ENCODE measurements at regions not wholly inside any gene's neighbourhood (a gene's known extent, or its start where the extent isn't known, plus 50 kb on each side); places are given as distances from the start of the nearest gene placed in this dataset.

DNA sequence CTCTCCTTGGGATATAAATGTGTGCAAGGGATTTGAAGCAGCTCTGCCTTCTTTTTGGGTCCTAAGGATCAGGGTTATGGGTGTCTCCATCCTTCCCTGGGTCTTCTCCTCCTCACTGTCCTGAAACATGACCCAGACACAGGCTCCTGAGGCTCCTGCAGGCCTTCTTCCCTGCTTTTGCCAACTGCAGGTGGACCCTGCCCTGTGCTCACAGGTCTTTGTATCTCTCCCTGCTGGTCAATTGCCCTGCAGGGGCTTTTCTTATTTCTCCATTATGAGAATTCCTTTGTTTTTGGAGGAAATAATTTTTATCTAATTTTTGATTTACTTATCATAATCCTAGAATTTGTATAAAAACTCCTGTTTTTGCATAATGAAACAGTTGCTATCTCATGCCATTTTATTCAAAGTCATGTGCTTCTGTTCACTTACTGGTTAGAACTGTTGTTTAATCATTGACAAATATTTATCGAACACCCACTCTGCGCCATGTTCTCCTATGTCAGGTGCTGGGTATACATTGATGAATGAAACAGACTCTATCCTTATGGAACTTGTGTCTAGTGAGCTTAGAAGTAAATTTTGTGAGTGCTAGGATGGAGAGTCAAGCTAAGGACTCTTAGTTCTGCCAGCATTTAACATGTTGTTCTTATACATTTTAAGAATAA, 89.7 kb upstream of the TOP3B start:
- DNase-seq (ENCODE audit: low spot score) = no peak
- TF ChIP-seq, protein P1, sequence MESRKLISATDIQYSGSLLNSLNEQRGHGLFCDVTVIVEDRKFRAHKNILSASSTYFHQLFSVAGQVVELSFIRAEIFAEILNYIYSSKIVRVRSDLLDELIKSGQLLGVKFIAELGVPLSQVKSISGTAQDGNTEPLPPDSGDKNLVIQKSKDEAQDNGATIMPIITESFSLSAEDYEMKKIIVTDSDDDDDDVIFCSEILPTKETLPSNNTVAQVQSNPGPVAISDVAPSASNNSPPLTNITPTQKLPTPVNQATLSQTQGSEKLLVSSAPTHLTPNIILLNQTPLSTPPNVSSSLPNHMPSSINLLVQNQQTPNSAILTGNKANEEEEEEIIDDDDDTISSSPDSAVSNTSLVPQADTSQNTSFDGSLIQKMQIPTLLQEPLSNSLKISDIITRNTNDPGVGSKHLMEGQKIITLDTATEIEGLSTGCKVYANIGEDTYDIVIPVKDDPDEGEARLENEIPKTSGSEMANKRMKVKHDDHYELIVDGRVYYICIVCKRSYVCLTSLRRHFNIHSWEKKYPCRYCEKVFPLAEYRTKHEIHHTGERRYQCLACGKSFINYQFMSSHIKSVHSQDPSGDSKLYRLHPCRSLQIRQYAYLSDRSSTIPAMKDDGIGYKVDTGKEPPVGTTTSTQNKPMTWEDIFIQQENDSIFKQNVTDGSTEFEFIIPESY (IDR thresholded peaks at IDR 0.05) = no peak
- TF ChIP-seq EGR1 (IDR thresholded peaks at IDR 0.05; ENCODE audit: low read depth in 2 of 2) (no peak), HNF4G (IDR thresholded peaks at IDR 0.05) (peak; percentile 61), SP1 (IDR thresholded peaks at IDR 0.05) (peak; percentile 59), YY1 (IDR thresholded peaks at IDR 0.05) (peak; percentile 86), RXRA (IDR thresholded peaks at IDR 0.05) (peak; percentile 6 to 24), HNF4A (conservative IDR thresholded peaks at IDR 0.05) (peak; percentile 85 to 88)
- TF ChIP-seq, protein P2, sequence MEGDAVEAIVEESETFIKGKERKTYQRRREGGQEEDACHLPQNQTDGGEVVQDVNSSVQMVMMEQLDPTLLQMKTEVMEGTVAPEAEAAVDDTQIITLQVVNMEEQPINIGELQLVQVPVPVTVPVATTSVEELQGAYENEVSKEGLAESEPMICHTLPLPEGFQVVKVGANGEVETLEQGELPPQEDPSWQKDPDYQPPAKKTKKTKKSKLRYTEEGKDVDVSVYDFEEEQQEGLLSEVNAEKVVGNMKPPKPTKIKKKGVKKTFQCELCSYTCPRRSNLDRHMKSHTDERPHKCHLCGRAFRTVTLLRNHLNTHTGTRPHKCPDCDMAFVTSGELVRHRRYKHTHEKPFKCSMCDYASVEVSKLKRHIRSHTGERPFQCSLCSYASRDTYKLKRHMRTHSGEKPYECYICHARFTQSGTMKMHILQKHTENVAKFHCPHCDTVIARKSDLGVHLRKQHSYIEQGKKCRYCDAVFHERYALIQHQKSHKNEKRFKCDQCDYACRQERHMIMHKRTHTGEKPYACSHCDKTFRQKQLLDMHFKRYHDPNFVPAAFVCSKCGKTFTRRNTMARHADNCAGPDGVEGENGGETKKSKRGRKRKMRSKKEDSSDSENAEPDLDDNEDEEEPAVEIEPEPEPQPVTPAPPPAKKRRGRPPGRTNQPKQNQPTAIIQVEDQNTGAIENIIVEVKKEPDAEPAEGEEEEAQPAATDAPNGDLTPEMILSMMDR (IDR thresholded peaks at IDR 0.05; ENCODE audit: low read depth, low read length, missing input control) = no peak
- TF ChIP-seq, protein P3, sequence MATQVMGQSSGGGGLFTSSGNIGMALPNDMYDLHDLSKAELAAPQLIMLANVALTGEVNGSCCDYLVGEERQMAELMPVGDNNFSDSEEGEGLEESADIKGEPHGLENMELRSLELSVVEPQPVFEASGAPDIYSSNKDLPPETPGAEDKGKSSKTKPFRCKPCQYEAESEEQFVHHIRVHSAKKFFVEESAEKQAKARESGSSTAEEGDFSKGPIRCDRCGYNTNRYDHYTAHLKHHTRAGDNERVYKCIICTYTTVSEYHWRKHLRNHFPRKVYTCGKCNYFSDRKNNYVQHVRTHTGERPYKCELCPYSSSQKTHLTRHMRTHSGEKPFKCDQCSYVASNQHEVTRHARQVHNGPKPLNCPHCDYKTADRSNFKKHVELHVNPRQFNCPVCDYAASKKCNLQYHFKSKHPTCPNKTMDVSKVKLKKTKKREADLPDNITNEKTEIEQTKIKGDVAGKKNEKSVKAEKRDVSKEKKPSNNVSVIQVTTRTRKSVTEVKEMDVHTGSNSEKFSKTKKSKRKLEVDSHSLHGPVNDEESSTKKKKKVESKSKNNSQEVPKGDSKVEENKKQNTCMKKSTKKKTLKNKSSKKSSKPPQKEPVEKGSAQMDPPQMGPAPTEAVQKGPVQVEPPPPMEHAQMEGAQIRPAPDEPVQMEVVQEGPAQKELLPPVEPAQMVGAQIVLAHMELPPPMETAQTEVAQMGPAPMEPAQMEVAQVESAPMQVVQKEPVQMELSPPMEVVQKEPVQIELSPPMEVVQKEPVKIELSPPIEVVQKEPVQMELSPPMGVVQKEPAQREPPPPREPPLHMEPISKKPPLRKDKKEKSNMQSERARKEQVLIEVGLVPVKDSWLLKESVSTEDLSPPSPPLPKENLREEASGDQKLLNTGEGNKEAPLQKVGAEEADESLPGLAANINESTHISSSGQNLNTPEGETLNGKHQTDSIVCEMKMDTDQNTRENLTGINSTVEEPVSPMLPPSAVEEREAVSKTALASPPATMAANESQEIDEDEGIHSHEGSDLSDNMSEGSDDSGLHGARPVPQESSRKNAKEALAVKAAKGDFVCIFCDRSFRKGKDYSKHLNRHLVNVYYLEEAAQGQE (IDR thresholded peaks at IDR 0.05) = peak; percentile 16
- Histone ChIP-seq H3K27ac (ENCODE audit: low read depth in 1 of 2, low read length in 2 of 2) (peak overlapping the region; percentile 5 to 46), H3K4me3 (ENCODE audit: low read depth in 1 of 3, low read length in 3 of 3) (peak overlapping the region in 1 of 3 donors; percentile 16), H3K27me3 (ENCODE audit: control insufficient read depth in 4 of 4, insufficient read depth in 4 of 4, low read length in 3 of 4) (no peaks in the 10 kb centered on the region), H3K36me3 (ENCODE audit: control insufficient read depth in 4 of 4, insufficient read depth in 3 of 4, low read depth in 1 of 4, low read length in 3 of 4) (no peaks in the 10 kb centered on the region), H3K9ac (ENCODE audit: low read depth in 1 of 2, low read length in 2 of 2) (no peak overlapping the region), H3K4me1 (ENCODE audit: control insufficient read depth in 4 of 4, insufficient read depth in 4 of 4, low read length in 3 of 4) (peaks cover 14 to 32% (median 29%) of the 10 kb centered on the region in 4 donors), H3K9me3 (ENCODE audit: control insufficient read depth in 4 of 4, low read length in 3 of 4) (no peaks in the 10 kb centered on the region)
- 39% methylated on average over 2 of the region's 2 CpGs for WGBS

DNA sequence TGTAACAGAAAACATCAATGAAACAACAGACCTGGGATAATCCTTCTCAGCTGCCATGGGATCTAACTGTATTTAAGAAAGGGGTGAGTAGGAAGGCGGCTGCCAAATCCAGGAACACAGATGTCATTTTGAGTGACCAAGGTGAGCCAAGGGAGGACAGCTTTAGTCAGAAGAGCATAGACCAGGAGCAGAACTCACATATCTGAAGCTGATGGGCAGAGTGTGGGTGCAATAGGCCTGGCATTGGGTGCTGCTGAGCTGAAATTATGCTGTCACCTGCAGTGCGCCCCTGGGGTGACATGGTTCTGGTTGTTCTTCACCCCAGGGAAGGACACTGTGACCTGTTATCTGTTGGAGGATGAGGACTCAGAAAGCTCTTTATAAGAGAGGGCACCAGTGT, 88.9 kb upstream of the TOP3B start:
- no peaks in the 10 kb centered on the region for H3K9me3 ChIP-seq (ENCODE audit: control insufficient read depth in 4 of 4, low read length in 3 of 4)
- H3K27ac ChIP-seq (ENCODE audit: low read depth in 1 of 2, low read length in 2 of 2) = no peak overlapping the region
- H3K4me3 ChIP-seq (ENCODE audit: low read depth in 1 of 3, low read length in 3 of 3) = no peak overlapping the region
- no peaks in the 10 kb centered on the region for H3K27me3 ChIP-seq (ENCODE audit: control insufficient read depth in 4 of 4, insufficient read depth in 4 of 4, low read length in 3 of 4)
- no peaks in the 10 kb centered on the region for H3K36me3 ChIP-seq (ENCODE audit: control insufficient read depth in 4 of 4, insufficient read depth in 3 of 4, low read depth in 1 of 4, low read length in 3 of 4)
- no peak overlapping the region for H3K9ac ChIP-seq (ENCODE audit: low read depth in 1 of 2, low read length in 2 of 2)
- H3K4me1 ChIP-seq (ENCODE audit: control insufficient read depth in 4 of 4, insufficient read depth in 4 of 4, low read length in 3 of 4) = peaks cover 14 to 32% (median 29%) of the 10 kb centered on the region in 4 donors
- no peak for DNase-seq (ENCODE audit: low spot score)
- WGBS = 96% methylated on average over 2 of the region's 2 CpGs
- TF ChIP-seq YY1 (IDR thresholded peaks at IDR 0.05) (no peak), FOXA2 (IDR thresholded peaks at IDR 0.05) (no peak), FOXA1 (IDR thresholded peaks at IDR 0.05) (no peak), SP1 (IDR thresholded peaks at IDR 0.05) (no peak), RXRA (IDR thresholded peaks at IDR 0.05) (no peak), JUND (IDR thresholded peaks at IDR 0.05) (no peak), RAD21 (IDR thresholded peaks at IDR 0.05) (no peak), EGR1 (IDR thresholded peaks at IDR 0.05; ENCODE audit: low read depth in 2 of 2) (no peak)
- TF ChIP-seq, protein P2 (IDR thresholded peaks at IDR 0.05; ENCODE audit: low read depth, low read length, missing input control) = no peak
- TF ChIP-seq, protein P3 (IDR thresholded peaks at IDR 0.05) = no peak
- TF ChIP-seq, protein P1 (IDR thresholded peaks at IDR 0.05) = no peak
- TF ChIP-seq, protein P4, sequence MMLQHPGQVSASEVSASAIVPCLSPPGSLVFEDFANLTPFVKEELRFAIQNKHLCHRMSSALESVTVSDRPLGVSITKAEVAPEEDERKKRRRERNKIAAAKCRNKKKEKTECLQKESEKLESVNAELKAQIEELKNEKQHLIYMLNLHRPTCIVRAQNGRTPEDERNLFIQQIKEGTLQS (IDR thresholded peaks at IDR 0.05) = no peak
